DMS53 treated with DMSO at 0.1 percent for 48 hours (cell line): ENCODE measurements at regions not wholly inside any gene's neighbourhood (a gene's known extent, or its start where the extent isn't known, plus 50 kb on each side); places are given as distances from the start of the nearest gene placed in this dataset.

Source experiments
- DNase-seq: peaks from one replicate; lab custom pipeline; 2025; ENCODE audit not compliant: unreplicated experiment; lab: John Stamatoyannopoulos, UW

- no peak for DNase-seq
Observed at GRCh38 chr15:95277266-95277665, 1045.9 kb downstream of the MCTP2 start.

- DNase-seq = no peak
Observed at GRCh38 chr15:95278532-95279245, 1047.3 kb downstream of the MCTP2 start.

- DNase-seq = no peak
Observed at GRCh38 chr15:95279277-95280019, 1048.1 kb downstream of the MCTP2 start.

- DNase-seq = no peak
Observed at GRCh38 chr15:95280711-95281110, 1049.3 kb downstream of the MCTP2 start.

- DNase-seq = no peak
Observed at GRCh38 chr15:95281470-95281869, 1049.0 kb upstream of the NR2F2 start.

- DNase-seq = no peak
Observed at GRCh38 chr15:95284492-95284891, 1046.0 kb upstream of the NR2F2 start.

GRCh38 chr15:95284933-95285421 lies 1045.5 kb upstream of the NR2F2 start:
- DNase-seq = no peak

- DNase-seq = no peak
Observed at GRCh38 chr15:95286352-95286880, 1044.1 kb upstream of the NR2F2 start.

GRCh38 chr15:95287720-95288103 lies 1042.8 kb upstream of the NR2F2 start:
- DNase-seq = no peak

- DNase-seq = no peak
Observed at GRCh38 chr15:95288626-95289025, 1041.9 kb upstream of the NR2F2 start.

- no peak for DNase-seq
Observed at GRCh38 chr15:95290176-95290974, 1040.1 kb upstream of the NR2F2 start.

- DNase-seq = peak; percentile 30
Observed at GRCh38 chr15:95291898-95292472, 1038.5 kb upstream of the NR2F2 start.

GRCh38 chr15:95292785-95293450 lies 1037.6 kb upstream of the NR2F2 start:
- DNase-seq = no peak

GRCh38 chr15:95293456-95294031 lies 1037.0 kb upstream of the NR2F2 start:
- DNase-seq = no peak

GRCh38 chr15:95295363-95295762 lies 1035.1 kb upstream of the NR2F2 start:
- DNase-seq = no peak

GRCh38 chr15:95295896-95296625 lies 1034.4 kb upstream of the NR2F2 start:
- no peak for DNase-seq

GRCh38 chr15:95296643-95297042 lies 1033.9 kb upstream of the NR2F2 start:
- DNase-seq = no peak

- DNase-seq = no peak
Observed at GRCh38 chr15:95298729-95299128, 1031.8 kb upstream of the NR2F2 start.

GRCh38 chr15:95300958-95301357 lies 1029.5 kb upstream of the NR2F2 start:
- no peak for DNase-seq
